ENCODE measurements at regions not wholly inside any gene's neighbourhood (a gene's known extent, or its start where the extent isn't known, plus 50 kb on each side); places are given as distances from the start of the nearest gene placed in this dataset.

GRCh38 chr12:77736219-77736965 lies 94.3 kb upstream of the NAV3 start:
- peak; percentile 33 for TF ChIP-seq CTCF (IDR thresholded peaks at IDR 0.05; ENCODE audit: insufficient read depth, low read length, poor library complexity, severe bottlenecking)
- no peak for DNase-seq (ENCODE audit: extremely low read depth, insufficient read length)
- H3K36me3 ChIP-seq (ENCODE audit: control insufficient read depth, insufficient read depth, low read length) = no peaks in the 10 kb centered on the region
- H3K4me3 ChIP-seq (replicated peaks; ENCODE audit: low read depth, low read length) = no peak overlapping the region
- no peaks in the 10 kb centered on the region; the same call in 1 of the 2 replicates for H3K27me3 ChIP-seq (replicated peaks; ENCODE audit: control insufficient read depth, insufficient read depth, low read length)

- DNase-seq (ENCODE audit: extremely low read depth, insufficient read length) = no peak
Observed at GRCh38 chr12:77734214-77734883, 96.3 kb upstream of the NAV3 start.

GRCh38 chr12:77728018-77728417 lies 102.7 kb upstream of the NAV3 start:
- H3K27me3 ChIP-seq (replicated peaks; ENCODE audit: control insufficient read depth, insufficient read depth, low read length) = no peaks in the 10 kb centered on the region; the same call in 1 of the 2 replicates
- no peak overlapping the region for H3K4me3 ChIP-seq (replicated peaks; ENCODE audit: low read depth, low read length)
- no peak for TF ChIP-seq CTCF (IDR thresholded peaks at IDR 0.05; ENCODE audit: insufficient read depth, low read length, poor library complexity, severe bottlenecking)
- H3K36me3 ChIP-seq (ENCODE audit: control insufficient read depth, insufficient read depth, low read length) = no peaks in the 10 kb centered on the region
- no peak for DNase-seq (ENCODE audit: extremely low read depth, insufficient read length)

More at GRCh38 chr12:77734214-77734883, 96.3 kb upstream of the NAV3 start:
- Histone ChIP-seq H3K36me3 (ENCODE audit: control insufficient read depth, insufficient read depth, low read length) (no peaks in the 10 kb centered on the region), H3K27me3 (replicated peaks; ENCODE audit: control insufficient read depth, insufficient read depth, low read length) (no peaks in the 10 kb centered on the region; the same call in 1 of the 2 replicates), H3K4me3 (replicated peaks; ENCODE audit: low read depth, low read length) (no peak overlapping the region)
- TF ChIP-seq CTCF (IDR thresholded peaks at IDR 0.05; ENCODE audit: insufficient read depth, low read length, poor library complexity, severe bottlenecking) = no peak

- Histone ChIP-seq H3K4me3 (replicated peaks; ENCODE audit: low read depth, low read length) (no peak overlapping the region), H3K27me3 (replicated peaks; ENCODE audit: control insufficient read depth, insufficient read depth, low read length) (no peaks in the 10 kb centered on the region; the same call in 1 of the 2 replicates), H3K36me3 (ENCODE audit: control insufficient read depth, insufficient read depth, low read length) (no peaks in the 10 kb centered on the region)
- no peak for TF ChIP-seq CTCF (IDR thresholded peaks at IDR 0.05; ENCODE audit: insufficient read depth, low read length, poor library complexity, severe bottlenecking)
- no peak for DNase-seq (ENCODE audit: extremely low read depth, insufficient read length)
Observed at GRCh38 chr12:77727442-77728001, 103.2 kb upstream of the NAV3 start.

GRCh38 chr12:77725611-77726010 lies 105.1 kb upstream of the NAV3 start:
- no peak for DNase-seq (ENCODE audit: extremely low read depth, insufficient read length)
- no peaks in the 10 kb centered on the region for H3K36me3 ChIP-seq (ENCODE audit: control insufficient read depth, insufficient read depth, low read length)
- TF ChIP-seq CTCF (IDR thresholded peaks at IDR 0.05; ENCODE audit: insufficient read depth, low read length, poor library complexity, severe bottlenecking) = no peak
- H3K27me3 ChIP-seq (replicated peaks; ENCODE audit: control insufficient read depth, insufficient read depth, low read length) = no peaks in the 10 kb centered on the region
- H3K4me3 ChIP-seq (replicated peaks; ENCODE audit: low read depth, low read length) = no peak overlapping the region
